Coronary artery (tissue), 2 donors: ENCODE measurements at regions not wholly inside any gene's neighbourhood (a gene's known extent, or its start where the extent isn't known, plus 50 kb on each side); places are given as distances from the start of the nearest gene placed in this dataset.

Experiments used
- DNase-seq: peaks from one replicate; pipeline ENCODE4 v3.0.0-alpha.2; 2017; ENCODE audit warnings: low spot score
- H3K27ac ChIP-seq, 2 donors: fragments of 200-600 bp; sonication (generic); one replicate each; pipeline ENCODE4 v1.5.1; 2016 to 2019
- H3K4me3 ChIP-seq: fragments of 200-600 bp; sonication (generic); 2 replicates; pipeline ENCODE4 v1.5.1; 2016; ENCODE audit warnings: mild to moderate bottlenecking, moderate library complexity
- CTCF ChIP-seq: fragments of 200-600 bp; sonication (generic); IDR thresholded peaks from one replicate; pipeline ENCODE4 v1.5.1; 2019; ENCODE audit warnings: antibody characterized with exemption

DNA sequence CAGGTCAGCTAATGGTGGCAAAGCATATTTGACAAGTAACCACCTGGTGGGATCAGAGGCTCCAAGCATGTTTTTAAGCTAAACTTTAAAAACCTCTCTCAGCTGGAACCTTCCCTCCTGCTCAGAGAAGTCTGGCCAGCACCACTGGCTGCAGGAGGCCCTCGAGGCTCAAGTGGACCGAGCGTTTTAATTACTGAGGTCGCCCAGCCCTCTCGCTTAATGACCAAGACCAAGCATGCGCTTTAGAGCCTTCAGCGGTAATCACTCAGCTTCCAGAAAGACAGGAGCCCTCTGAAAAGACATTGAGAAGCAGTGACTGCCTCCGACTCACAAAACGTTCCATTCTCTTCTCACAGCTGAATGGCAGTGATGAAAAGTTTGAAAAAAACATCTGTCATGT, 383.4 kb upstream of the ADARB2 start:
- no peak for DNase-seq
- H3K4me3 ChIP-seq = no peak overlapping the region
- H3K27ac ChIP-seq = no peak overlapping the region
- TF ChIP-seq CTCF = no peak

DNA sequence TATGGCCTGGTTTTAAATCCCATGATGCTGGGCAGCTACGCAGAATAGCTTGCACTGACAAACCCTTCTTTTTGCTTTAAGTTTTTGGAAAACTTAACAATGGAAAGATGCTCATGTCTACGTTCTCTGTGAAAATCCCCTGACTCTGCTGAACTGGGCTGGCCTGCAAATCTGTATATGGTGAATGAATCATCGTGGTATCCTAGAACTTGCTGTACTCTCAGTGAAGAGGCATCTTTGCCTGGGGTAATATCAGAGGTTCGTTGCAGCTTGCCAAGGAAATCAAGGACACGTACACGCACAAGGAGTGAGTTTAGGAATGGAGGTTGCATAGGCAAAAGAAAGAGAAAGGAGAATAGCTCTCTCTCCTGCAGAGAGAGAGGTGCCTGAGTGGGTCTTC, 382.0 kb upstream of the ADARB2 start:
- DNase-seq = no peak
- no peak for TF ChIP-seq CTCF
- no peak overlapping the region for H3K4me3 ChIP-seq
- H3K27ac ChIP-seq = no peak overlapping the region

DNA sequence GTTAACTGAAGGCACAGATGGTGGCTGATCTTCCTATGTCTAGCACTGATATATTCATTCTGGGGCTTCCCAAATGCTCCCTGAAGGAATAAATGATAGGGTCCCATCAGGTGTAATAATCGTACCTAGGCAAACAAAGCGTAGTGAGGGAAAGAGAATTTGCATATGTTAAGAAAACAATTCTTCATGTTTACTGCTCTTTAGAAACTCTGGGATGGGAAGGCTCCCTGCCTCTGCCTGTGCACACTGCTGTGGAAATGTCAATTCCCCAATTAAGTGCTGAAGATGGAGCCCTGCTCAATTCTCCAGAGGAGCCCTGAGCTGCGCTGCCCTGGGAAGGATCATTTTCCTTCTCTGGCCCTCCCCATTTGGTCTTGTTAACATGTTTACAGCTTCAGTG, 380.9 kb upstream of the ADARB2 start:
- H3K27ac ChIP-seq = no peak overlapping the region
- no peak overlapping the region for H3K4me3 ChIP-seq
- no peak for TF ChIP-seq CTCF
- no peak for DNase-seq

- no peak for TF ChIP-seq CTCF
- H3K27ac ChIP-seq = no peak overlapping the region
- no peak overlapping the region for H3K4me3 ChIP-seq
- no peak for DNase-seq
Measured at GRCh38 chr10:2117641-2118040, 380.3 kb upstream of the ADARB2 start.

- DNase-seq = no peak
- H3K4me3 ChIP-seq = no peak overlapping the region
- no peak overlapping the region for H3K27ac ChIP-seq
- no peak for TF ChIP-seq CTCF
Measured at GRCh38 chr10:2111965-2112364, 374.6 kb upstream of the ADARB2 start.

DNA sequence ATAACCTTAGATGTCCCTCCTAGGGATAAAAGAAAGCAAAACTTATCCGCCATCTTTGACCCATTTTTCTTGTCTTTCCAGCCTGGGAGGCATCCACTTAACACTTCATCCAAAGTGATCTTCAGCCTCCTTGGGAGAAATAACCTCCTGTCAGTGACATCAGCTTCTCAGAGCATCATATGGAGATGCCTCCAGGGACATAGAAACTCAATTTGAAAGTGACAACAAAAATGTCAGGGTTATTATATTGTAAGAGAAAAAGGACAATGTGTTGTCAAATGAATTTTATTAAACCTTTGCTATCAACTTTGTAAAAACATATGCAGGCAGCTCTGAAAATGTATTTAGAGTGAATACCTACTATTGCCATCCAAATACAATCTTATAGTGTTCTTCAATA, 371.2 kb upstream of the ADARB2 start:
- no peak overlapping the region for H3K4me3 ChIP-seq
- no peak overlapping the region for H3K27ac ChIP-seq
- no peak for TF ChIP-seq CTCF
- no peak for DNase-seq

DNA sequence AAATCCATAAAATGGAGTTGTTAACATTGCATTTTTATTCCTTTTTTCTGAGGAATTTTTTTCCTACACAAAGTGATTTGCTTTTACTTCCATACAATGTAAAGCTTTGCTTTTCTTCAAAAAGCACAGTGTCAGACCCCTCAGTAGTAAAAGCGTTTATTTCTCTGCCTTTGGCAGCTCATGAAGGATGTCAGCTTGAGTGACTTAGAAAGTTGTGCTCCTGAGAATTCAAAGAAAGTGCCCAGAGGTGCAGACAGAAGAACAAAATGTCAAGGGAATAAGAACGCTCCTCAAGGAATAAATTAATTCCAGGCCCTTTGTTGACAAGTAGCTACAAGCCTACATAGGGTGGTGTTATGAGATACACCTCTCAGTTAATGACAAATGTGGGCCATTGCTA, 369.3 kb upstream of the ADARB2 start:
- no peak for DNase-seq
- H3K4me3 ChIP-seq = no peak overlapping the region
- no peak overlapping the region for H3K27ac ChIP-seq
- TF ChIP-seq CTCF = no peak
